ENCODE measurements at regions not wholly inside any gene's neighbourhood (a gene's known extent, or its start where the extent isn't known, plus 50 kb on each side); places are given as distances from the start of the nearest gene placed in this dataset.
A peak's percentile ranks its signal among the peaks of the same experiment; 100 is the strongest.

GRCh38 chr9:108684288-108685025 lies 171.3 kb downstream of the ACTL7B start:
- H3K4me3 ChIP-seq: no peak overlapping the region
- intact Hi-C loops (cut with DNase I): no loop called here
- H3K36me3 ChIP-seq: no peaks in the 10 kb centered on the region
- H3K27ac ChIP-seq: no peak overlapping the region
- WGBS, 2 donors: 85 to 93% methylated on average over 4 of the region's 4 CpGs
- TF ChIP-seq POLR2A (IDR thresholded peaks at IDR 0.05): no peak
- TF ChIP-seq CTCF (IDR thresholded peaks at IDR 0.05): no peak
- no peaks in the 10 kb centered on the region for H3K27me3 ChIP-seq
- H3K4me1 ChIP-seq: peaks cover 0 to 23% (median 0%) of the 10 kb centered on the region in 3 donors
- DNase-seq: no peak
- peaks cover 0 to 7% (median 6%) of the 10 kb centered on the region in 3 donors for H3K9me3 ChIP-seq

GRCh38 chr9:108683245-108683644 lies 172.5 kb downstream of the ACTL7B start:
- Histone ChIP-seq H3K36me3 (no peaks in the 10 kb centered on the region), H3K4me1 (peaks cover 0 to 22% (median 0%) of the 10 kb centered on the region in 3 donors), H3K27me3 (no peaks in the 10 kb centered on the region), H3K9me3 (peaks cover 0 to 7% (median 6%) of the 10 kb centered on the region in 3 donors), H3K27ac (peak overlapping the region in 3 of 4 donors; percentile 20 to 42 (median 34)), H3K4me3 (no peak overlapping the region)
- TF ChIP-seq POLR2A (IDR thresholded peaks at IDR 0.05): no peak
- no peak for TF ChIP-seq CTCF (IDR thresholded peaks at IDR 0.05)
- intact Hi-C loops (cut with DNase I): no loop called here
- no peak for DNase-seq
- WGBS, 2 donors: 78 to 92% methylated on average over 3 to 4 of the region's 5 CpGs

GRCh38 chr9:108681851-108682590 lies 173.8 kb downstream of the ACTL7B start:
- WGBS, 2 donors: 76 to 85% methylated on average over 9 to 10 of the region's 10 CpGs
- Histone ChIP-seq H3K27ac (no peak overlapping the region), H3K4me3 (no peak overlapping the region), H3K4me1 (peaks cover 0 to 10% (median 0%) of the 10 kb centered on the region in 3 donors), H3K27me3 (no peaks in the 10 kb centered on the region), H3K9me3 (peaks cover 0 to 7% (median 6%) of the 10 kb centered on the region in 3 donors), H3K36me3 (no peaks in the 10 kb centered on the region)
- DNase-seq: no peak
- intact Hi-C loops (cut with DNase I): no loop called here
- TF ChIP-seq CTCF (IDR thresholded peaks at IDR 0.05) (no peak), POLR2A (IDR thresholded peaks at IDR 0.05) (no peak)

- no peak for DNase-seq
- no peak overlapping the region for H3K27ac ChIP-seq
- H3K4me1 ChIP-seq: peaks cover 0 to 10% (median 0%) of the 10 kb centered on the region in 3 donors
- TF ChIP-seq POLR2A (IDR thresholded peaks at IDR 0.05) (no peak), CTCF (IDR thresholded peaks at IDR 0.05) (no peak)
- peaks cover 0 to under 1% (median 0%) of the 10 kb centered on the region in 3 donors for H3K9me3 ChIP-seq
- WGBS, 2 donors: 72 to 90% methylated on average over 4 of the region's 4 CpGs
- H3K36me3 ChIP-seq: no peaks in the 10 kb centered on the region
- intact Hi-C loops (cut with DNase I): no loop called here
- no peaks in the 10 kb centered on the region for H3K27me3 ChIP-seq
- H3K4me3 ChIP-seq: no peak overlapping the region
Measured at GRCh38 chr9:108680946-108681345, 174.8 kb downstream of the ACTL7B start.

- intact Hi-C loops (cut with DNase I): no loop called here
- no peak overlapping the region for H3K4me3 ChIP-seq
- H3K9me3 ChIP-seq: no peaks in the 10 kb centered on the region
- TF ChIP-seq CTCF (IDR thresholded peaks at IDR 0.05): no peak
- TF ChIP-seq POLR2A (IDR thresholded peaks at IDR 0.05): no peak
- no peak overlapping the region for H3K27ac ChIP-seq
- peaks cover 12 to 20% (median 15%) of the 10 kb centered on the region in 3 donors for H3K4me1 ChIP-seq
- no peak for DNase-seq
- 84 to 95% methylated on average over 4 to 6 of the region's 6 CpGs for WGBS, 2 donors
- H3K27me3 ChIP-seq: no peaks in the 10 kb centered on the region
- no peaks in the 10 kb centered on the region for H3K36me3 ChIP-seq
Measured at GRCh38 chr9:108677776-108678175, 178.0 kb downstream of the ACTL7B start.
